Activated naive CD8-positive, alpha-beta T cell treated with anti-CD3 and anti-CD28 coated beads, Interleukin-2, amount 10 ng/mL, durations not matched to agents 7 days and 5 days (primary cell): ENCODE measurements at regions not wholly inside any gene's neighbourhood (a gene's known extent, or its start where the extent isn't known, plus 50 kb on each side); places are given as distances from the start of the nearest gene placed in this dataset.

Source experiments
- ATAC-seq: fragments of 150-1000 bp; cut with Tn5 transposase; one replicate; pipeline ENCODE4 v1.10.0; 2021; ENCODE audit warnings: low read depth, moderate library complexity
- POLR2A ChIA-PET: fragments of 350-600 bp; sonication (Branson Sonifier 250); formaldehyde crosslinking; loops from one replicate; lab custom pipeline; 2021; ENCODE audit warnings: antibody characterized with exemption; lab: Charles Lee
- DNase-seq: peaks from one replicate; pipeline ENCODE4 v3.0.0; 2021
- H3K27ac Mint-ChIP-seq: one replicate; pipeline ENCODE4 v1.8.0; 2022; ENCODE audit warnings: mild to moderate bottlenecking, mixed read lengths
- H3K27me3 Mint-ChIP-seq: one replicate; pipeline ENCODE4 v1.8.0; 2022; ENCODE audit warnings: mild to moderate bottlenecking, moderate library complexity, mixed read lengths
- H3K36me3 Mint-ChIP-seq: one replicate; pipeline ENCODE4 v1.8.0; 2021; ENCODE audit warnings: mild to moderate bottlenecking, mixed read lengths
- H3K4me1 Mint-ChIP-seq: one replicate; pipeline ENCODE4 v1.8.0; 2021; ENCODE audit warnings: mixed read lengths
- H3K4me3 Mint-ChIP-seq: one replicate; pipeline ENCODE4 v1.8.0; 2022; ENCODE audit warnings: mild to moderate bottlenecking, moderate library complexity, mixed read lengths
- H3K9me3 Mint-ChIP-seq: one replicate; pipeline ENCODE4 v1.8.0; 2021; ENCODE audit warnings: mixed read lengths

- Mint-ChIP-seq H3K4me3 (no peak overlapping the region), H3K9me3 (no peaks in the 10 kb centered on the region), H3K36me3 (no peaks in the 10 kb centered on the region), H3K27me3 (no peaks in the 10 kb centered on the region), H3K4me1 (no peaks in the 10 kb centered on the region), H3K27ac (no peak overlapping the region)
- POLR2A ChIA-PET: no interaction called here
- DNase-seq (no peak), ATAC-seq (no peak)
Observed at GRCh38 chr4:66876946-66877345, 668.4 kb downstream of the CENPC start.

- no peaks in the 10 kb centered on the region for H3K9me3 Mint-ChIP-seq
- no peaks in the 10 kb centered on the region for H3K27me3 Mint-ChIP-seq
- no peaks in the 10 kb centered on the region for H3K36me3 Mint-ChIP-seq
- ATAC-seq (no peak), DNase-seq (no peak)
- H3K4me3 Mint-ChIP-seq: no peak overlapping the region
- no peaks in the 10 kb centered on the region for H3K4me1 Mint-ChIP-seq
- no peak overlapping the region for H3K27ac Mint-ChIP-seq
- POLR2A ChIA-PET: no interaction called here
Observed at GRCh38 chr4:66872661-66873060, 672.6 kb downstream of the CENPC start.

- Mint-ChIP-seq H3K4me1 (no peaks in the 10 kb centered on the region), H3K27ac (no peak overlapping the region), H3K36me3 (no peaks in the 10 kb centered on the region), H3K27me3 (no peaks in the 10 kb centered on the region), H3K9me3 (no peaks in the 10 kb centered on the region), H3K4me3 (no peak overlapping the region)
- DNase-seq: no peak
- POLR2A ChIA-PET: no interaction called here
- ATAC-seq: no peak
Observed at GRCh38 chr4:66863481-66863880, 681.8 kb downstream of the CENPC start.

- Mint-ChIP-seq H3K27me3 (no peaks in the 10 kb centered on the region), H3K4me3 (no peak overlapping the region), H3K36me3 (no peaks in the 10 kb centered on the region), H3K4me1 (no peaks in the 10 kb centered on the region), H3K27ac (no peak overlapping the region), H3K9me3 (no peaks in the 10 kb centered on the region)
- DNase-seq (no peak), ATAC-seq (no peak)
- POLR2A ChIA-PET: no interaction called here
Observed at GRCh38 chr4:66855956-66856355, 689.3 kb downstream of the CENPC start.

- ATAC-seq (no peak), DNase-seq (no peak)
Observed at GRCh38 chr4:66853845-66854244, 691.5 kb downstream of the CENPC start.

DNA sequence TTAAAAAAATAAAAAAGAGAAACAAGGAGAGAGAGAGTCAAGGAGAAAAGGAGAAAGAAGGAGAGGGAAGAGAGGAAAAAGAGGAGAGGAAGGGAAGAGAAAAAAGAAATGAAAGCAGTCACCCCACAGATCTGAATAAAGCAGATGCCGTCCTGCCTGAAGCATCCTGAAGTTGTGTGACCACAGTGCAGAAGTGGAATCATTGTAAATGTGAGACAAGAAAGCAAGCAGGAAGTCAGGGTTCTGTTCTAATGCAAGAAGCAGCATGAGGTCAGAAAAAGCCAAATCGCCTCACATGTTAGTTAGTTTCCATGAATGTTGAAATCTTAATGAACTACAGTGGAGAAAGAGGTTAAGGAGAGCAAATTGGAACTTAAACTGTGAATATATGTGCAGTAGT lies 692.5 kb downstream of the CENPC start:
- H3K36me3 Mint-ChIP-seq: no peaks in the 10 kb centered on the region
- no peaks in the 10 kb centered on the region for H3K9me3 Mint-ChIP-seq
- POLR2A ChIA-PET: no interaction called here
- no peaks in the 10 kb centered on the region for H3K4me1 Mint-ChIP-seq
- H3K27me3 Mint-ChIP-seq: no peaks in the 10 kb centered on the region
- ATAC-seq: no peak
- H3K4me3 Mint-ChIP-seq: no peak overlapping the region
- DNase-seq: no peak
- H3K27ac Mint-ChIP-seq: no peak overlapping the region

More at GRCh38 chr4:66853845-66854244, 691.5 kb downstream of the CENPC start:
- H3K36me3 Mint-ChIP-seq: no peaks in the 10 kb centered on the region
- H3K27ac Mint-ChIP-seq: no peak overlapping the region
- no peak overlapping the region for H3K4me3 Mint-ChIP-seq
- H3K4me1 Mint-ChIP-seq: no peaks in the 10 kb centered on the region
- no peaks in the 10 kb centered on the region for H3K9me3 Mint-ChIP-seq
- no peaks in the 10 kb centered on the region for H3K27me3 Mint-ChIP-seq
- POLR2A ChIA-PET: no interaction called here

DNA sequence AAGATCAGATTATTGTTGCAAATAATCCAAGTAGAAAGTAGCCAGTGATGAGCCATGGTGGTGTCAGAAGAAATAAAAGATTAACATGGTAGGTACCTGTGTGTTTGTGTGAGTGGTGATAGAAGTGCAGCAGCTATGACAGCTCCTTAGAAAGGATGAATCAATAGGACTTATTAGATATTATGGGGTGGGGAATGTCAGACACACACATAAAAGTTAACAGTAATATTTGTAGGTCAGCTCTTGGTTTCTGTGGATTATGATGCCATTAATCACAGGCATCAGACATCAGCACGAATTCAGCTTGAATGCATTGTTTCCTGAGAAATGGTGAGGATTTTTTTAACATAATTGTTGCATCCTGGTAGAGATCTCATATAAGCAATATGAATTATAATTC lies 695.7 kb downstream of the CENPC start:
- H3K27ac Mint-ChIP-seq: no peak overlapping the region
- POLR2A ChIA-PET: no interaction called here
- ATAC-seq (no peak), DNase-seq (no peak)
- H3K36me3 Mint-ChIP-seq: no peaks in the 10 kb centered on the region
- H3K4me1 Mint-ChIP-seq: no peaks in the 10 kb centered on the region
- H3K4me3 Mint-ChIP-seq: no peak overlapping the region
- no peaks in the 10 kb centered on the region for H3K27me3 Mint-ChIP-seq
- no peaks in the 10 kb centered on the region for H3K9me3 Mint-ChIP-seq

DNA sequence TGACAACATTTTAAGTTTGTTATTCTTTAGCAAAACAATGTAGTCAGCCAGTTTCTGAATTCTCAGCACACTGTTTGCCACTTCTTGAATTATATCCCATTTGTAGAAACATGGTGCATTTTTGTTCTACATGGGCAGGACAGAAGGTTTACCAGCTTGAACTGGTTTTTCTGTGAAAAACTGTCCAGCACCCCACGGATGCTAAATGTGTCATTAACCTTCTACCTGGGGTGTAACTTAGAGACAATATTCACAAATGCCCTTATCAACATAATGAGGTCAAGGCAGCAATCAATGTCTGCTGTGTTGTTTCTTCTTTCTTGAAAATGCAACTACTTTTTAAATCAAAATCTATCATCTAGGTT lies 702.6 kb downstream of the CENPC start:
- H3K27me3 Mint-ChIP-seq: no peaks in the 10 kb centered on the region
- H3K4me3 Mint-ChIP-seq: no peak overlapping the region
- peaks cover 3% of the 10 kb centered on the region for H3K9me3 Mint-ChIP-seq
- H3K27ac Mint-ChIP-seq: no peak overlapping the region
- POLR2A ChIA-PET: no interaction called here
- no peak for DNase-seq
- H3K36me3 Mint-ChIP-seq: no peaks in the 10 kb centered on the region
- ATAC-seq: no peak
- H3K4me1 Mint-ChIP-seq: no peaks in the 10 kb centered on the region

- Mint-ChIP-seq H3K27me3 (no peaks in the 10 kb centered on the region), H3K4me3 (no peak overlapping the region)
Observed at GRCh38 chr4:66842026-66842723, 703.1 kb downstream of the CENPC start.

GRCh38 chr4:66840178-66840577 lies 705.1 kb downstream of the CENPC start:
- ATAC-seq: no peak
- H3K27ac Mint-ChIP-seq: no peak overlapping the region
- no peaks in the 10 kb centered on the region for H3K4me1 Mint-ChIP-seq
- no peaks in the 10 kb centered on the region for H3K36me3 Mint-ChIP-seq
- DNase-seq: no peak
- POLR2A ChIA-PET: no interaction called here
- H3K27me3 Mint-ChIP-seq: no peaks in the 10 kb centered on the region
- H3K9me3 Mint-ChIP-seq: peaks cover 3% of the 10 kb centered on the region
- H3K4me3 Mint-ChIP-seq: no peak overlapping the region

More at GRCh38 chr4:66842026-66842723, 703.1 kb downstream of the CENPC start:
- no peaks in the 10 kb centered on the region for H3K36me3 Mint-ChIP-seq
- DNase-seq: no peak
- POLR2A ChIA-PET: no interaction called here
- no peak overlapping the region for H3K27ac Mint-ChIP-seq
- H3K9me3 Mint-ChIP-seq: peaks cover 3% of the 10 kb centered on the region
- ATAC-seq: no peak
- no peaks in the 10 kb centered on the region for H3K4me1 Mint-ChIP-seq

DNA sequence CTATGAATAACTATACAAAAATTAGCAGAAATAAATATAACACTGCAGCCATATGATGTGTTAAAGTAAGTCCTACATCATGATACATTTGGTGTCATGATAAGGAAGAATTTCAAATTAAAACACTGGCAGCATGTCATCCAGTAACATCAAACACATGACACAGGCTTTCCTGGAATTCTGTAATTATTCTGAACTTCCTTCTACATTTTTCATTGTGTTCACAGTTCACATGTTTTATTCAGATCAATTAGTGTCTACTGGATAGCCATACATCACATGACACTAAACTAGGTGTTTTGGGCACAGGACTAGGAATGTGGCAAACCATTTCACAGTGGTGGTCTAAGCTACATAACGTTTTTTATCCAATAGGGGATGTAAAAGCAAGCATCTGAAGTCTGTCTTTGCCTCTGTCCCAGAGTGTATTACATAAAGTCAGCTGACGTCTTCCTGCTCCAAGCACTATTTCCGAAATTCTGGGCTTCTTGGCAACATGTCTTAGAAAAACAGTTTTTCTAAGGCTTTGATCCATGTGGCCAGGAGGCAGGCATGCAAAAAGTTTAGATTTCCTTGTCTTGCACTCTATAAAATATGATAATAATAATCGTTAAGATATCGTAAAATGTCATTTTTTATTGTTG lies 707.9 kb downstream of the CENPC start:
- POLR2A ChIA-PET: no interaction called here
- H3K4me3 Mint-ChIP-seq: no peak overlapping the region

DNA sequence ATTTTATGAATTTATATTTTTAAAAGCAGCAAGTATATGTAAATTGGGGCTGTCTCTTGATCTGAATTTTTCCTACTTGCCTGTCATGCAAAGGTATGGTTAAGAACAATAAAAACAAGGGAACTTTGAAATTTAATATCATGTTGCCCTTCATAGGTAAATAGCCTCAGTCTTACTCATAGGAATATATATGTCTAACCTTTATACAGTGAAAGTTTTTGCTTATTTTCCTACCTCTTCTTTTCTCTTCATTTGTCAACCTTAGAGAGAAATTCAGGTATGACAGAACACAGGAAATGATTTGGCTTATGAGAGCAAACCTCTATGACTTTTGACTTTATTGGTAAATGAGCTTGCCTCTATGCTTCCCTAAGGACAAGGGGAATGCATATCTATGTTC lies 716.0 kb downstream of the CENPC start:
- no peak overlapping the region for H3K27ac Mint-ChIP-seq
- H3K4me1 Mint-ChIP-seq: no peaks in the 10 kb centered on the region
- no peak for ATAC-seq
- H3K27me3 Mint-ChIP-seq: no peaks in the 10 kb centered on the region
- no peaks in the 10 kb centered on the region for H3K9me3 Mint-ChIP-seq
- DNase-seq: no peak
- H3K4me3 Mint-ChIP-seq: no peak overlapping the region
- H3K36me3 Mint-ChIP-seq: no peaks in the 10 kb centered on the region
- POLR2A ChIA-PET: no interaction called here

More for the DNA sequence above, 707.9 kb downstream of the CENPC start:
- Mint-ChIP-seq H3K27me3 (no peaks in the 10 kb centered on the region), H3K4me1 (no peaks in the 10 kb centered on the region), H3K27ac (no peak overlapping the region), H3K36me3 (no peaks in the 10 kb centered on the region), H3K9me3 (peaks cover 2% of the 10 kb centered on the region)
- ATAC-seq (no peak), DNase-seq (no peak)

DNA sequence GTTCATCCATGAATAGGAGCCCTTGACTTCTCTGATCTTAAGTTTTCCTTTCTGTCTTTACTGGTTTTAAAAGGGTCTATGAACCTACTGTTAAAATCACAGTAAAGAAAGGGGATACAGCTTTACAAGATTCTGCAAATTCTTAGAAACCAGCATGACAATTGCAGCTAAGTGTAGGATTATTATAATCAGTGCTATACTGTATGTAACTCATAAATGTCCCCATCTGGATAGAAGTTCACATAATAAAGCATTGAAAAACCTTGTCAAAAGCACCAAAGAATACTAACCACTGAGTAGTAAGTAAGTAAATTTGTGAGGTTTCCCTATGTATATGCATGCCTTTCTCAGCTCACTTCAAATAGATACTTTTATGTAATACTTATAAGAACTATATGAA lies 724.6 kb downstream of the CENPC start:
- no peaks in the 10 kb centered on the region for H3K36me3 Mint-ChIP-seq
- no peaks in the 10 kb centered on the region for H3K27me3 Mint-ChIP-seq
- no peak overlapping the region for H3K4me3 Mint-ChIP-seq
- no peaks in the 10 kb centered on the region for H3K9me3 Mint-ChIP-seq
- DNase-seq (no peak), ATAC-seq (no peak)
- no peak overlapping the region for H3K27ac Mint-ChIP-seq
- POLR2A ChIA-PET: no interaction called here
- no peaks in the 10 kb centered on the region for H3K4me1 Mint-ChIP-seq

DNA sequence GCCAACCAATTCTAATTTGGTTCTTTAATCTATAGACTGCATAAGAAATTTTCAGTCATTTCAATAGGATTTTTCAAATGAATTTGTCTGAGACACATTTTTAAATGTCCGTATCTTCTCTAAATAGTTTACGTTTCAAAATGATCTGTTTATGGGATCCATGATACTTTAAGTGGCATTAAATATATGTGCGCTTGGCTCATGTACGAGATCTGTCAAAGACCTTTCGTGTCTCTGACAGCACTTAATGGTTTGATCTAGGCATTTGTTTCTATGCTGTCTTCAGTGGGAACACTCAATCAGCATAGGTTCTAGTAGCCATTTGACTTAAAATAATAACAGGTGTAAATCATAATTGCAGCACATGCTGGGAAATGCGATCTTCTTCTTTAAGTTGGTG lies 731.0 kb downstream of the CENPC start:
- Mint-ChIP-seq H3K27ac (no peak overlapping the region), H3K27me3 (no peaks in the 10 kb centered on the region), H3K4me3 (no peak overlapping the region), H3K4me1 (no peaks in the 10 kb centered on the region), H3K9me3 (no peaks in the 10 kb centered on the region), H3K36me3 (no peaks in the 10 kb centered on the region)
- DNase-seq (no peak), ATAC-seq (no peak)
- POLR2A ChIA-PET: no interaction called here
